Endothelial cell of umbilical vein (primary cell): ENCODE measurements at regions not wholly inside any gene's neighbourhood (a gene's known extent, or its start where the extent isn't known, plus 50 kb on each side); places are given as distances from the start of the nearest gene placed in this dataset.

Experiments used
- BruUV-seq: library from RNA; stranded (reverse); fragments of 400-500 nt; replicated peaks from 2 replicates; lab custom pipeline; 2021; lab: Mats Ljungman, UMichigan
- CTCF ChIA-PET: fragments of 300-600, 350-600 bp; sonication (Branson Sonifier 250); formaldehyde crosslinking; loops from one replicate; lab custom pipeline; 2021; ENCODE audit warnings: antibody characterized with exemption, inconsistent platforms; lab: Charles Lee
- POLR2A ChIA-PET: fragments of 300-600, 350-600 bp; sonication (Branson Sonifier 250); formaldehyde crosslinking; loops from one replicate; lab custom pipeline; 2021; ENCODE audit warnings: antibody characterized with exemption, inconsistent platforms; lab: Charles Lee
- DNase-seq: peaks from one replicate; pipeline ENCODE4 v3.0.0-alpha.2; 2011; ENCODE audit warnings: low read depth, low spot score
- FAIRE-seq: peaks from 2 replicates; lab custom pipeline; 2011; peaks lifted over from hg19 to GRCh38; lab: Jason Lieb, UNC
- H2AFZ ChIP-seq: 2 replicates; pipeline ENCODE4 v1.6.0; 2012; ENCODE audit warnings: low read depth, low read length, control low read depth, inconsistent platforms
- H3K27ac ChIP-seq: 2 replicates; pipeline ENCODE4 v1.5.1; 2011; ENCODE audit warnings: low read depth, mild to moderate bottlenecking, control low read depth, low read length, moderate library complexity; ENCODE audit not compliant: insufficient read depth
- H3K27me3 ChIP-seq, 2 experiments: 2 replicates each; pipeline versions ENCODE4 v1.6.0 to v1.6.1; 2011; ENCODE audit warnings: low read length in 2 of 2, mixed read lengths in 1 of 2; ENCODE audit not compliant: control insufficient read depth in 2 of 2, insufficient read depth in 2 of 2
- H3K36me3 ChIP-seq, 2 experiments: 2 replicates in 1 of 2; 3 replicates in 1 of 2; pipeline ENCODE4 v1.5.1; 2011; ENCODE audit warnings: low read length in 2 of 2, mild to moderate bottlenecking in 1 of 2, moderate library complexity in 1 of 2; ENCODE audit not compliant: control insufficient read depth in 2 of 2, insufficient read depth in 2 of 2; ENCODE audit errors: extremely low read depth in 1 of 2
- H3K4me1 ChIP-seq: 3 replicates; pipeline ENCODE4 v1.5.1; 2011; ENCODE audit warnings: mild to moderate bottlenecking, low read length; ENCODE audit not compliant: control insufficient read depth, insufficient read depth; ENCODE audit errors: extremely low read depth
- H3K4me2 ChIP-seq: 2 replicates; pipeline ENCODE4 v1.6.1; 2011; ENCODE audit warnings: low read length, control low read depth, mixed read lengths; ENCODE audit not compliant: insufficient read depth
- H3K4me3 ChIP-seq, 3 experiments: fragments of 200-600 bp in 1 of 3; sonication (generic), shearing (Covaris generic) in 1 of 3; replicated peaks in 1 of 3; 2 replicates each; pipeline ENCODE4 v1.5.1; 2011 to 2016; ENCODE audit warnings: control low read depth in 3 of 3, low read length in 3 of 3, mild to moderate bottlenecking in 2 of 3, inconsistent platforms in 1 of 3, low read depth in 1 of 3, moderate library complexity in 1 of 3; ENCODE audit not compliant: insufficient read depth in 1 of 3
- H3K79me2 ChIP-seq: 2 replicates; pipeline ENCODE4 v1.6.0; 2012; ENCODE audit warnings: low read length, inconsistent platforms; ENCODE audit not compliant: control insufficient read depth, insufficient read depth
- H3K9ac ChIP-seq: replicated peaks from 2 replicates; pipeline ENCODE3; 2011; ENCODE audit warnings: low read length, control low read depth; ENCODE audit not compliant: insufficient read depth; ENCODE audit errors: extremely low read depth
- H3K9me1 ChIP-seq: replicated peaks from 3 replicates; pipeline ENCODE4 v1.6.0; 2011; ENCODE audit warnings: mild to moderate bottlenecking, low read length; ENCODE audit not compliant: control insufficient read depth, insufficient read depth; ENCODE audit errors: extremely low read depth
- H3K9me3 ChIP-seq: replicated peaks from 2 replicates; pipeline ENCODE4 v1.5.1; 2012; ENCODE audit warnings: low read length, inconsistent platforms; ENCODE audit not compliant: control insufficient read depth, insufficient read depth
- H4K20me1 ChIP-seq: replicated peaks from 2 replicates; pipeline ENCODE3; 2011; ENCODE audit warnings: mild to moderate bottlenecking, low read length; ENCODE audit not compliant: control insufficient read depth, insufficient read depth; ENCODE audit errors: extremely low read depth
- CTCF ChIP-seq, 2 donors: IDR thresholded peaks; 1 replicate in 1 of 2; 2 replicates in 1 of 2; pipeline ENCODE4 v1.5.1; 2011; ENCODE audit warnings: low read length in 2 of 2, mild to moderate bottlenecking in 2 of 2, moderate library complexity in 2 of 2, control low read depth in 1 of 2, inconsistent platforms in 1 of 2, low read depth in 1 of 2; ENCODE audit not compliant: insufficient read depth in 1 of 2; ENCODE audit errors: extremely low read depth in 1 of 2
- EZH2 ChIP-seq: IDR thresholded peaks from 2 replicates; pipeline ENCODE4 v1.6.1; 2012; ENCODE audit warnings: borderline replicate concordance, low read depth, mild to moderate bottlenecking, moderate library complexity, low read length, inconsistent platforms; ENCODE audit not compliant: severe bottlenecking
- FOS ChIP-seq: IDR thresholded peaks from 2 replicates; pipeline ENCODE4 v1.6.1; 2011; ENCODE audit warnings: mild to moderate bottlenecking, low read length, moderate library complexity, borderline replicate concordance; ENCODE audit not compliant: insufficient read depth
- GATA2 ChIP-seq: IDR thresholded peaks from 2 replicates; pipeline ENCODE4 v1.7.0; 2011; ENCODE audit warnings: low read depth, mild to moderate bottlenecking, moderate library complexity, mixed read lengths, low read length; ENCODE audit not compliant: insufficient read length, insufficient read depth
- JUN ChIP-seq: IDR thresholded peaks from 2 replicates; pipeline ENCODE4 v1.6.1; 2011; ENCODE audit warnings: borderline replicate concordance, low read depth; ENCODE audit not compliant: insufficient read length, insufficient read depth
- MAX ChIP-seq: IDR thresholded peaks from 2 replicates; pipeline ENCODE4 v1.6.1; 2011; ENCODE audit not compliant: insufficient read depth, insufficient read length
- MYC ChIP-seq: IDR thresholded peaks from one replicate; pipeline ENCODE4 v1.6.1; 2011; ENCODE audit warnings: mild to moderate bottlenecking, low read depth, low read length
- POLR2A ChIP-seq: IDR thresholded peaks from 2 replicates; pipeline ENCODE4 v1.6.1; 2012; ENCODE audit warnings: low read depth, mild to moderate bottlenecking, control low read depth, low read length
- POLR2AphosphoS5 ChIP-seq: IDR thresholded peaks from 2 replicates; pipeline ENCODE4 v1.6.1; 2012; ENCODE audit warnings: low read depth, mild to moderate bottlenecking, control low read depth, low read length, moderate library complexity; ENCODE audit not compliant: insufficient read depth
- dilution Hi-C: fragments of 300-500 bp; cut with MboI; formaldehyde crosslinking; loops from one replicate; pipeline ENCODE4 v1.15.0; 2019; ENCODE audit warnings: low sequenced_read_pairs; ENCODE audit not compliant: extremely low pct_ligation_motif_present
- intact Hi-C: fragments of 100-400 bp; cut with micrococcal nuclease; formaldehyde crosslinking; loops from one replicate; pipeline ENCODE4 v1.10.0; 2022

- Histone ChIP-seq H3K27ac (no peak overlapping the region), H2AFZ (no peak overlapping the region), H3K4me3 (no peak overlapping the region), H4K20me1 (no peaks in the 10 kb centered on the region), H3K4me2 (no peak overlapping the region), H3K36me3 (no peaks in the 10 kb centered on the region), H3K27me3 (no peaks in the 10 kb centered on the region), H3K79me2 (no peaks in the 10 kb centered on the region), H3K9ac (no peak overlapping the region), H3K4me1 (no peaks in the 10 kb centered on the region), H3K9me3 (no peaks in the 10 kb centered on the region), H3K9me1 (no peaks in the 10 kb centered on the region)
- intact Hi-C loops (no loop called here), dilution Hi-C loops (no loop called here)
- CTCF ChIA-PET = no interaction called here
- DNase-seq (no peak), FAIRE-seq (no peak)
- BruUV-seq = no TSS peak
- no peak for TF ChIP-seq GATA2
- TF ChIP-seq JUN = no peak
- no peak for TF ChIP-seq EZH2
- TF ChIP-seq POLR2A = no peak
- TF ChIP-seq POLR2AphosphoS5 = no peak
- TF ChIP-seq FOS = no peak
- no peak for TF ChIP-seq MAX
- TF ChIP-seq MYC = no peak
- no peak for TF ChIP-seq CTCF (IDR thresholded peaks at IDR 0.05; ENCODE audit: extremely low read depth in 1 of 2, insufficient read depth in 1 of 2, low read depth in 1 of 2, low read length in 2 of 2)
- POLR2A ChIA-PET = no interaction called here
Measured at GRCh38 chr2:126770466-126770865, 114.5 kb downstream of the GYPC start.
